ENCODE measurements at regions not wholly inside any gene's neighbourhood (a gene's known extent, or its start where the extent isn't known, plus 50 kb on each side); places are given as distances from the start of the nearest gene placed in this dataset.

- DNase-seq: no peak
Measured at GRCh38 chr22:49199224-49199623, 628.4 kb downstream of the BRD1 start.

GRCh38 chr22:49198705-49199084 is 629.0 kb downstream of the BRD1 start:
- no peak for DNase-seq

GRCh38 chr22:49197986-49198704 is 629.5 kb downstream of the BRD1 start:
- DNase-seq: no peak

- DNase-seq: no peak
Measured at GRCh38 chr22:49197505-49197904, 630.2 kb downstream of the BRD1 start.

GRCh38 chr22:49196046-49196511 is 631.6 kb downstream of the BRD1 start:
- no peak for DNase-seq

- DNase-seq: no peak
Measured at GRCh38 chr22:49195636-49196035, 632.0 kb downstream of the BRD1 start.

- DNase-seq: no peak
Measured at GRCh38 chr22:49193901-49194465, 633.7 kb downstream of the BRD1 start.

GRCh38 chr22:49193348-49193747 is 634.3 kb downstream of the BRD1 start:
- DNase-seq: no peak

GRCh38 chr22:49192857-49193250 is 634.8 kb downstream of the BRD1 start:
- no peak for DNase-seq

GRCh38 chr22:49192180-49192856 is 635.4 kb downstream of the BRD1 start:
- no peak for DNase-seq

GRCh38 chr22:49191506-49191980 is 636.1 kb downstream of the BRD1 start:
- DNase-seq: no peak

- no peak for DNase-seq
Measured at GRCh38 chr22:49190816-49191505, 636.7 kb downstream of the BRD1 start.

GRCh38 chr22:49189871-49190270 is 637.8 kb downstream of the BRD1 start:
- DNase-seq: no peak

- DNase-seq: no peak
Measured at GRCh38 chr22:49188591-49188990, 639.1 kb downstream of the BRD1 start.

- no peak for DNase-seq
Measured at GRCh38 chr22:49188091-49188490, 639.6 kb downstream of the BRD1 start.

GRCh38 chr22:49186762-49187161 is 640.9 kb downstream of the BRD1 start:
- DNase-seq: no peak

- no peak for DNase-seq
Measured at GRCh38 chr22:49186293-49186692, 641.4 kb downstream of the BRD1 start.

- DNase-seq: no peak
Measured at GRCh38 chr22:49185312-49185969, 642.2 kb downstream of the BRD1 start.

- no peak for DNase-seq
Measured at GRCh38 chr22:49184736-49185135, 642.9 kb downstream of the BRD1 start.

- no peak for DNase-seq
Measured at GRCh38 chr22:49183826-49184216, 643.9 kb downstream of the BRD1 start.

GRCh38 chr22:49183208-49183825 is 644.4 kb downstream of the BRD1 start:
- no peak for DNase-seq

GRCh38 chr22:49182416-49182815 is 645.3 kb downstream of the BRD1 start:
- no peak for DNase-seq

All from CD4-positive, alpha-beta T cell treated with Interleukin-21 for 1 hour (primary cell).